Loucy (cell line): ENCODE measurements at regions not wholly inside any gene's neighbourhood (a gene's known extent, or its start where the extent isn't known, plus 50 kb on each side); places are given as distances from the start of the nearest gene placed in this dataset.

Experiments used
- H2AFZ ChIP-seq: fragments of 200-600 bp; sonication (generic); 2 replicates; pipeline ENCODE4 v1.6.0; 2016; ENCODE audit warnings: antibody characterized with exemption, mild to moderate bottlenecking, low read length, moderate library complexity
- H3F3A ChIP-seq: fragments of 200-600 bp; 2 replicates; pipeline ENCODE4 v1.6.0; 2016; ENCODE audit warnings: antibody characterized with exemption, low read depth, mild to moderate bottlenecking
- H3K27me3 ChIP-seq: fragments of 200-600 bp; sonication (generic); 2 replicates; pipeline ENCODE4 v1.6.1; 2014; ENCODE audit warnings: low read length, mild to moderate bottlenecking; ENCODE audit not compliant: insufficient read depth, poor library complexity, severe bottlenecking
- H3K36me3 ChIP-seq: fragments of 200-600 bp; sonication (generic); 2 replicates; pipeline ENCODE4 v1.6.1; 2016; ENCODE audit warnings: low read length; ENCODE audit not compliant: insufficient read depth
- H3K4me1 ChIP-seq: fragments of 200-600 bp; sonication (generic); 2 replicates; pipeline ENCODE4 v1.5.1; 2014; ENCODE audit warnings: low read length, mild to moderate bottlenecking; ENCODE audit not compliant: insufficient read depth, poor library complexity, severe bottlenecking
- H3K4me2 ChIP-seq: fragments of 200-600 bp; sonication (generic); 2 replicates; pipeline ENCODE4 v1.6.0; 2014; ENCODE audit warnings: antibody characterized with exemption, low read length, low read depth, mild to moderate bottlenecking; ENCODE audit not compliant: poor library complexity, severe bottlenecking
- H3K4me3 ChIP-seq: fragments of 200-600 bp; sonication (generic); 2 replicates; pipeline ENCODE4 v1.5.1; 2014; ENCODE audit warnings: low read length, mild to moderate bottlenecking, mixed read lengths; ENCODE audit not compliant: poor library complexity, severe bottlenecking
- H3K79me2 ChIP-seq: fragments of 200-600 bp; sonication (generic); 2 replicates; pipeline ENCODE4 v1.6.1; 2014; ENCODE audit warnings: low read length; ENCODE audit not compliant: insufficient read depth
- H3K9ac ChIP-seq: fragments of 200-600 bp; sonication (generic); 2 replicates; pipeline ENCODE4 v1.6.0; 2014; ENCODE audit warnings: mild to moderate bottlenecking, low read depth, low read length, moderate library complexity; ENCODE audit not compliant: poor library complexity, severe bottlenecking
- H3K9me2 ChIP-seq: fragments of 200-600 bp; sonication (generic); replicated peaks from 2 replicates; pipeline ENCODE4 v1.6.1; 2016; ENCODE audit warnings: low read depth, low read length, mixed read lengths
- H3K9me3 ChIP-seq: fragments of 200-600 bp; sonication (generic); 2 replicates; pipeline ENCODE4 v1.6.1; 2014; ENCODE audit warnings: mild to moderate bottlenecking, antibody characterized with exemption, low read length, low read depth; ENCODE audit not compliant: insufficient read depth
- H4K20me1 ChIP-seq: fragments of 200-600 bp; sonication (generic); 2 replicates; pipeline ENCODE4 v1.6.0; 2014; ENCODE audit warnings: antibody characterized with exemption, low read length, mild to moderate bottlenecking; ENCODE audit not compliant: insufficient read depth, poor library complexity, severe bottlenecking
- CTCF ChIP-seq: fragments of 200-600 bp; sonication (generic); conservative IDR thresholded peaks from 2 replicates; pipeline ENCODE4 v1.5.1; 2014; ENCODE audit warnings: mild to moderate bottlenecking, antibody characterized with exemption, low read length
- EZH2phosphoT487 ChIP-seq: fragments of 200-600 bp; IDR thresholded peaks from 2 replicates; pipeline ENCODE4 v1.6.1; 2018; ENCODE audit warnings: antibody characterized with exemption, mild to moderate bottlenecking, moderate library complexity, borderline replicate concordance

- H3K4me2 ChIP-seq: no peak overlapping the region
- no peak overlapping the region for H3K9ac ChIP-seq
- no peaks in the 10 kb centered on the region for H3K79me2 ChIP-seq
- no peaks in the 10 kb centered on the region for H3K4me1 ChIP-seq
- no peak overlapping the region for H3K4me3 ChIP-seq
- H3K36me3 ChIP-seq: no peaks in the 10 kb centered on the region
- H2AFZ ChIP-seq: no peak overlapping the region
- no peaks in the 10 kb centered on the region for H3K27me3 ChIP-seq
- TF ChIP-seq EZH2phosphoT487: no peak
- no peak for TF ChIP-seq CTCF
- H3K9me2 ChIP-seq: no peaks in the 10 kb centered on the region
- no peaks in the 10 kb centered on the region for H4K20me1 ChIP-seq
- H3F3A ChIP-seq: no peaks in the 10 kb centered on the region
- no peaks in the 10 kb centered on the region for H3K9me3 ChIP-seq
These were observed 146.3 kb upstream of the SOX2 start for GRCh38 chr3:181565416-181565815.

GRCh38 chr3:181564222-181564621, 147.5 kb upstream of the SOX2 start:
- H3K4me2 ChIP-seq: no peak overlapping the region
- H3K9me2 ChIP-seq: no peaks in the 10 kb centered on the region
- H3K27me3 ChIP-seq: no peaks in the 10 kb centered on the region
- H4K20me1 ChIP-seq: no peaks in the 10 kb centered on the region
- H3K36me3 ChIP-seq: no peaks in the 10 kb centered on the region
- H3K9ac ChIP-seq: no peak overlapping the region
- H3K79me2 ChIP-seq: no peaks in the 10 kb centered on the region
- no peaks in the 10 kb centered on the region for H3F3A ChIP-seq
- TF ChIP-seq CTCF: peak; percentile 38
- no peak for TF ChIP-seq EZH2phosphoT487
- H3K4me3 ChIP-seq: no peak overlapping the region
- H2AFZ ChIP-seq: no peak overlapping the region
- H3K4me1 ChIP-seq: no peaks in the 10 kb centered on the region
- H3K9me3 ChIP-seq: no peaks in the 10 kb centered on the region

- no peaks in the 10 kb centered on the region for H3K9me3 ChIP-seq
- no peaks in the 10 kb centered on the region for H3K4me1 ChIP-seq
- no peaks in the 10 kb centered on the region for H3K27me3 ChIP-seq
- H3K9me2 ChIP-seq: no peaks in the 10 kb centered on the region
- no peaks in the 10 kb centered on the region for H3K79me2 ChIP-seq
- no peak overlapping the region for H3K4me3 ChIP-seq
- no peak for TF ChIP-seq EZH2phosphoT487
- TF ChIP-seq CTCF: no peak
- H2AFZ ChIP-seq: no peak overlapping the region
- no peaks in the 10 kb centered on the region for H3F3A ChIP-seq
- H4K20me1 ChIP-seq: no peaks in the 10 kb centered on the region
- no peak overlapping the region for H3K4me2 ChIP-seq
- H3K9ac ChIP-seq: no peak overlapping the region
- no peaks in the 10 kb centered on the region for H3K36me3 ChIP-seq
These were observed 150.3 kb upstream of the SOX2 start for GRCh38 chr3:181561139-181562031.
